Large intestine (tissue), 3 donors: ENCODE measurements at regions not wholly inside any gene's neighbourhood (a gene's known extent, or its start where the extent isn't known, plus 50 kb on each side); places are given as distances from the start of the nearest gene placed in this dataset.

Experiments
- DNase-seq, 2 donors: peaks; one replicate each; pipeline versions ENCODE4 v3.0.0 to v3.0.0-alpha.2; 2013
- H3K27ac ChIP-seq: one replicate; pipeline ENCODE4 v1.5.1; 2013; ENCODE audit warnings: low read length
- H3K27me3 ChIP-seq: 2 replicates; pipeline ENCODE4 v1.6.1; 2013; ENCODE audit warnings: low read length; ENCODE audit not compliant: control insufficient read depth, insufficient read depth
- H3K36me3 ChIP-seq: 2 replicates; pipeline ENCODE4 v1.6.1; 2013; ENCODE audit warnings: low read length; ENCODE audit not compliant: control insufficient read depth, insufficient read depth
- H3K4me1 ChIP-seq: one replicate; pipeline ENCODE4 v1.6.1; 2013; ENCODE audit warnings: low read length; ENCODE audit not compliant: control insufficient read depth, insufficient read depth
- H3K4me3 ChIP-seq: one replicate; pipeline ENCODE4 v1.5.1; 2013; ENCODE audit warnings: low read length
- H3K9me3 ChIP-seq: one replicate; pipeline ENCODE4 v1.6.1; 2013; ENCODE audit warnings: mild to moderate bottlenecking, low read depth, low read length, moderate library complexity; ENCODE audit not compliant: control insufficient read depth
- whole genome bisulfite sequencing: methylation state at CpG from one replicate; pipeline ENCODE4 v1.1.5; 2013; ENCODE audit warnings: low lambda C conversion rate; ENCODE audit not compliant: insufficient coverage; 5-methylcytosine and 5-hydroxymethylcytosine counted together

DNA sequence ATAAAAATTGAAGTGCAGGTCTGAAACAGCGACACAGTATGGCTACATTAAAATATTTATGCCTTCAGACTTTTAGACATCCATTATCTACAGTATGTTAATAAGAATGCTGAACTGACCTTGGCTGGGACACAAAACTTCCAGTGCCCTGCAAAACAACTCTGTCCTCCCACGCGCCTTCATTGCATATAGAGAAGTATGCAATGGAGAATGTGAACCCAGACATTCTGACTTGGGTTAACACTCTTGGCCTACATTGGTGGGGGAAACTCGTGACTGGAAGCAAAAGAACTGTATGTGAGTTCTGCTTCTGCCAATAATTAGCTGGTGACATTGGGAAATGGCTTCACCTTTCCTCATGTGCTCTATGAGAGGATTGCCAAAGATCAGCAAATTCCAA is 110.5 kb upstream of the SLC24A5 start:
- Histone ChIP-seq H3K27ac (no peak overlapping the region), H3K27me3 (peaks cover 2% of the 10 kb centered on the region), H3K4me3 (no peak overlapping the region), H3K36me3 (no peaks in the 10 kb centered on the region), H3K4me1 (no peaks in the 10 kb centered on the region), H3K9me3 (no peaks in the 10 kb centered on the region)
- DNase-seq, result no peak
- 83% methylated on average over 1 of the region's 4 CpGs for WGBS

DNA sequence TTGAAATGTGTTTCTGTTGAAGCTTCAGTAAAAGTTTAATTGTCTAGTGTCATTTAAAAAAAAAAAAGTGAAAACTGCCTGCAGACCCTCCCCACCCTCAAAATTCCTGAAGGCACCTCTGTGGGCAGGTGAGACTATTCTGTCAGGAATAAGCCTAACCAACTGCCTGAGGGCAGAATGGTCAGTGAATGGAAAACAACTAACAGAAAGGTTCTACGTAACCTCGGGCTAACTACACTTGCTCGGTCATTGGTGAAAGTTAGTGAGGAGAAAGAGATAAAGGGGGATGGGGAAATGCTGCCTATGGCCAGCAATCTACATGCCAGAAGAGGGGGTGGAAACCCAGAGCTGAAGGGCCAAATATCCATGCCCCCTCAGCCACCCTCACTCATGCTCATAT is 108.6 kb upstream of the SLC24A5 start:
- no peak overlapping the region for H3K27ac ChIP-seq
- no peak overlapping the region for H3K4me3 ChIP-seq
- no peaks in the 10 kb centered on the region for H3K9me3 ChIP-seq
- H3K4me1 ChIP-seq, result no peaks in the 10 kb centered on the region
- DNase-seq, result no peak
- no CpG with 5 or more reads among the region's 3 CpGs for WGBS
- H3K27me3 ChIP-seq, result peaks cover 2% of the 10 kb centered on the region
- H3K36me3 ChIP-seq, result no peaks in the 10 kb centered on the region

DNA sequence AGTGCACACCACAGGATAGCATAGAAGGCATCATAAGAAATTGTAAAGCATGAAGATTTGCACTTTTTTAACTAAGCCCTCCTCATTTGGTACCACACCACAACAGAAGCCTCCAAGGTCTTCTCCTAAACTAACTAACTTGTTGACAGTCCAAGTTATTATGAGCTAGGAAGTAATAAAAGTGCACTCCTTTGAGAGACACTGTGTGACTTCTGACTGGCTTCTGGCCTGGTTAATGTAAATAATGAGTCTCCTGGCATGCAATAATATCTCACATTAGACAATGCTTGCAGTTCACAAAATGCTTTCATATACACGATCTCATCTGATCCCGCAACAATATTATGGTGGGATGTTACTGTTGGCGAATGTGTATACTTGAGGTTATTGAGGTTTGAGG is 103.9 kb upstream of the SLC24A5 start:
- DNase-seq, result no peak
- WGBS, result no CpG with 5 or more reads among the region's 3 CpGs
- H3K36me3 ChIP-seq, result no peaks in the 10 kb centered on the region
- H3K9me3 ChIP-seq, result no peaks in the 10 kb centered on the region
- no peak overlapping the region for H3K4me3 ChIP-seq
- peaks cover 2% of the 10 kb centered on the region for H3K27me3 ChIP-seq
- no peaks in the 10 kb centered on the region for H3K4me1 ChIP-seq
- H3K27ac ChIP-seq, result no peak overlapping the region

DNA sequence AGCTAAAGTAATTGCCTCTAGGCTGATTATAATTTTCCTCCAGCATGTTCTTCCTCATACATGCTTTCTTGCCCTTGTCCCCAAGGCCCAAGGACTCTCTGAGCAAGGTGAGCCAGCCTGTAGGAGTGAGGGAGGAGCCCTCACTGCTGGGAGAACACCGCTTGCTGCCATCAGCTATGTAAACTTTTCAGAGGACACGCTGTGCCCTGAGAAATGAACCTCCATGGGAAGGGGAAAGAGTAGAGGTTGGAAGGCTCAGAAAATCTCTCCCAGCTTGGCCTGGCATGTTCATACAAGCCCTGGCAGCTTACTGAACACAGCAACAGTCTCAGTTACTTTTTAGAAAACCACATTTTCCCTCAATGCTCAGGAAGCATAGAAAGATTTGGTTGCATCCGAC is 103.0 kb upstream of the SLC24A5 start:
- no peak overlapping the region for H3K27ac ChIP-seq
- no peak overlapping the region for H3K4me3 ChIP-seq
- H3K9me3 ChIP-seq, result no peaks in the 10 kb centered on the region
- WGBS, result 60% methylated on average over 1 of the region's 3 CpGs
- H3K36me3 ChIP-seq, result no peaks in the 10 kb centered on the region
- H3K27me3 ChIP-seq, result peaks cover 2% of the 10 kb centered on the region
- no peaks in the 10 kb centered on the region for H3K4me1 ChIP-seq
- DNase-seq, result no peak

DNA sequence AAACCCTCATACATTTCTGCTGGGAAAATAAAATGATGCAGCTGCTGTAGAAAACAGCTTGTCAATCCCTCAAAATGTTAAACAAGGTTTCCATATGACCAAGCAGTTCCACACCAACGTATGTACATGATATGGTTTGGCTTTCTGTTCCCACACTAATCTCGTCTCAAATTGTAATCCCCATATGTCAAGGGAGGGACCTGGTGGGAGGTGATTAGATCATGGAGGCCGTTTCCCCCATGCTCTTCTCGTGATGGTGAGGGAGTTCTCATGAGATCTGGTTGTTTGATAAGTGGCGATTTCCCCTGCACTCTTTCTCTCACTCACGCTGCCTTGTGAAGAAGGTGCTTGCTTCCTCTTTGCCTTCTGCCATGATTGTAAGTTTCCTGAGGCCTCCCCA is 100.6 kb upstream of the SLC24A5 start:
- Histone ChIP-seq H3K27ac (no peak overlapping the region), H3K4me1 (no peaks in the 10 kb centered on the region), H3K4me3 (no peak overlapping the region), H3K27me3 (no peaks in the 10 kb centered on the region), H3K9me3 (no peaks in the 10 kb centered on the region), H3K36me3 (no peaks in the 10 kb centered on the region)
- no CpG with 5 or more reads among the region's 6 CpGs for WGBS
- no peak for DNase-seq

GRCh38 chr15:48021336-48022086 is 99.3 kb upstream of the SLC24A5 start:
- H3K4me1 ChIP-seq, result no peaks in the 10 kb centered on the region
- DNase-seq, result no peak
- no peaks in the 10 kb centered on the region for H3K9me3 ChIP-seq
- no peaks in the 10 kb centered on the region for H3K27me3 ChIP-seq
- WGBS, result 82% methylated on average over 3 of the region's 6 CpGs
- H3K27ac ChIP-seq, result no peak overlapping the region
- no peaks in the 10 kb centered on the region for H3K36me3 ChIP-seq
- no peak overlapping the region for H3K4me3 ChIP-seq

GRCh38 chr15:48025118-48025517 is 95.7 kb upstream of the SLC24A5 start:
- Histone ChIP-seq H3K4me1 (no peaks in the 10 kb centered on the region), H3K9me3 (no peaks in the 10 kb centered on the region), H3K36me3 (no peaks in the 10 kb centered on the region), H3K27me3 (no peaks in the 10 kb centered on the region), H3K27ac (no peak overlapping the region), H3K4me3 (no peak overlapping the region)
- 100% methylated on average over 1 of the region's 1 CpG for WGBS
- DNase-seq, result no peak

- no CpG with 5 or more reads among the region's 2 CpGs for WGBS
- H3K4me3 ChIP-seq, result no peak overlapping the region
- no peaks in the 10 kb centered on the region for H3K9me3 ChIP-seq
- H3K27ac ChIP-seq, result no peak overlapping the region
- H3K27me3 ChIP-seq, result no peaks in the 10 kb centered on the region
- no peaks in the 10 kb centered on the region for H3K4me1 ChIP-seq
- H3K36me3 ChIP-seq, result no peaks in the 10 kb centered on the region
- no peak for DNase-seq
Measured at GRCh38 chr15:48028712-48029111, 92.1 kb upstream of the SLC24A5 start.

DNA sequence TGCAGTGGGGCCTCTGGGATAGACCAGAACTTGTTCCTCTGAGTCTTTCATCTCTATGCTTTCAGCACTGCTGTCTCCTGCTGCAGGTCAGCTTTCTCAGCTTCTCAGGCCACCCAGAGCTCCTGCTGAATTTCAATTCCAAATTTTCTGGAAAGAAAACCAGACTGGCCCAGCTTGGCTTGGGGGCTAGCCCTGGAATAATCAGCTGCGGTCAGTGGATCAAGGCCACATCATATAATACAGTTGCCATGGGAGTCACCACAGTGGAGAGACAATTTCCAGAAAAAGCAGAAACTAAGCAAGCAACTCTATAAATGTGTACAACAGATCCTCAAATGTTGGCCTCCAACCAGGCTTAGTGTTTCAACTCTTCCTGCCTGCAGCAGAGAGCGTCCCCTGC is 91.1 kb upstream of the SLC24A5 start:
- DNase-seq, result no peak
- Histone ChIP-seq H3K4me1 (no peaks in the 10 kb centered on the region), H3K27ac (no peak overlapping the region), H3K9me3 (no peaks in the 10 kb centered on the region), H3K36me3 (no peaks in the 10 kb centered on the region), H3K4me3 (no peak overlapping the region), H3K27me3 (no peaks in the 10 kb centered on the region)
- no CpG with 5 or more reads among the region's 2 CpGs for WGBS

GRCh38 chr15:48031466-48031865 is 89.3 kb upstream of the SLC24A5 start:
- no CpG with 5 or more reads among the region's 1 CpG for WGBS
- no peaks in the 10 kb centered on the region for H3K36me3 ChIP-seq
- no peaks in the 10 kb centered on the region for H3K4me1 ChIP-seq
- H3K4me3 ChIP-seq, result no peak overlapping the region
- H3K27me3 ChIP-seq, result no peaks in the 10 kb centered on the region
- DNase-seq, result no peak
- no peak overlapping the region for H3K27ac ChIP-seq
- no peaks in the 10 kb centered on the region for H3K9me3 ChIP-seq

DNA sequence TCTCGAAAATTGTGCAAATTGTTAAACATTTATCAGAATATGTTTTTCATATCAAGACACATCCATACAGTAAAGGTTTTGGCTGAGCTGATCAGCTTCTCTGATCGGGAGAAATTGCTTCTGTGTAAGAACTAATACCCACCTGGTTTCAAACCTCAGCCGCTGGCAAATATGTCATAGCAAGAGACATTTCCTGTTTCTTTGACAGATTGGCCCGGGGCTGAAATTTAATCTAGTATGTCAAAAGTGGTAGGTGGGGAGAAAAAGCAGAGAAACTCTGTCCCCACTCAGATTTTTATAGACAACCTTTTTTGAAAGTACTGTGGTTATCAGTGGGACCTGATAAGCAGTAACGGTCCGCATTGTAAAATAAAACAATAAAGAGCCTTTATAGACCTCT is 88.8 kb upstream of the SLC24A5 start:
- H3K4me3 ChIP-seq, result no peak overlapping the region
- no peaks in the 10 kb centered on the region for H3K4me1 ChIP-seq
- no peaks in the 10 kb centered on the region for H3K36me3 ChIP-seq
- no peak for DNase-seq
- no peaks in the 10 kb centered on the region for H3K27me3 ChIP-seq
- no peak overlapping the region for H3K27ac ChIP-seq
- no peaks in the 10 kb centered on the region for H3K9me3 ChIP-seq
- WGBS, result 100% methylated on average over 2 of the region's 6 CpGs
